ENCODE measurements at regions not wholly inside any gene's neighbourhood (a gene's known extent, or its start where the extent isn't known, plus 50 kb on each side); places are given as distances from the start of the nearest gene placed in this dataset.

DNA sequence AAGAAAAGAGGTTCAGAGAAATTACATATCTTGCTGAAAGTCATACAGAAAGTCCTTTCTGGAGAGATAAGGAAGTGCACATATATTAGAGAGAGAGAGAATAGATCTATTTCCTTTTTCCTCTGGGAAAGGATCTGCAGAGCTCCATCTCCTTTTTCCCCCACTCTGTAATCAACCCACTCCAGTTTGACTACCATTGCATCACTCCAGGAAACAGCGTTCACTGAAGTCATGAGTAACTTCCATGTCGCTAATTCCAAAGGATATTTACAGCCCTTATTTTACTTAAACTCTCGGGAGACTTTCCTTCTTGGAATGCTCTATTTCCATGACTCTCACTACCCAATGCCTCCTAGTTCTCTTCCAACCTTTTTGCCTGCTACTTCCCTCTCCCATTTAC is 72.5 kb upstream of the PARP11 start:
- DNase-seq, result no peak

DNA sequence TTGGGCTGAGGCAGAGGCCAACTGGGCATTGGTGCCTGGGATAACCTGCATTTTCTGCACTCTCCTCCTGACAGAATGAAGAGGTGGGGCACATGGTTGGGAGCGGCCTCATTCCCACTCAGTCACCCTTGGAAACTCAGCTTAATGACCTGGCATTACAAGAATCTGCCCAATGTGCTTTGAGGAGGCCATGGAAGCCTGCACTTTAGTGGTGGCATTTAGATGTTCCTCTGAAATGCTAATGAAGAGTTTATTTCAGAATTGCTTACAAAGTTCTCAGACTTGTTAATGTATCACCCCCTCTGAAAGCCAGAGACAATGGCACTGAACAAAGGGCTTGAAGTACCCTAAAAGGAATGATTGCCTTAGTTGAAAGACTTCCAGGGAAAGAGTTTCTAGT is 71.4 kb upstream of the PARP11 start:
- no peak for DNase-seq

DNA sequence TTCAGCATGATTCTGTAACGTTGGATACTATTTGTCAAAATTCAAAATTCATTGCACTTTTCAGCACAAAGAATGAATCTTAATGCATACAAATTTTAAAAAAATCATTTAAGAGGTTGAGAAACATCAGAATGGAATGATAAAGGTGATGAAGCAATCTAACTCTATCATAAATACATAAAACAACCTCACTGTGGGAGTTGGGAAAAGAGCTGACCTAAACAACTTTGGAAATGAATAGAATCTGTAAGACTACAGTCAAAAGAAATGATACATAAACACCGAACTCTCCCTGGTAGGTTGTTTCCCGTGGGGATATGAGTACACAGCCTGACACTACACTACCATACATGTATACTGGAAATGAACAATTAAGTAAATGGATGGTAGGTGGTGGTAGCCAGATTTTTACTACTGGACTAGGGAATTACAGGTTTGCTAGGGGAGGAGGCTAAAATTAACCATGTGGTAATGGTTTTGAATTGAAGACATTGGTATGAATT is 64.9 kb upstream of the PARP11 start:
- DNase-seq, result no peak

DNA sequence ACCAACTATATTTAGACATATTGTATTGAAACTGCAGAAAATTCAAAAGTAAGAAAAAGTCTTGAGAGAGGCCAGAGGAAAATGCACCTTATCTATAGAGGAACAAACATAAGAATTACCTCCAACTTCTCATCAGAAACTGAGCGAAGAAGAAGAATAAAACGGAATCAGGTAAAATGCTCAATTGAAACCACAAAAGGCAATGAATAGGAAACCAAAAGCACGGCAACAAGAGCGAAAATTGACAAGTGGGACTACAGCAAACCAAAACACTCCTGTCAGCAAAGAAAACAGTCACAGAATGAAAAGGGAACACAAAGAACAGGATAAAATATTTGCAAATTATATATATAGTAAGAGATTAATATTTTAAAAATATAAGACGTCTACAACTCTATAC is 61.9 kb upstream of the PARP11 start:
- no peak for DNase-seq

DNA sequence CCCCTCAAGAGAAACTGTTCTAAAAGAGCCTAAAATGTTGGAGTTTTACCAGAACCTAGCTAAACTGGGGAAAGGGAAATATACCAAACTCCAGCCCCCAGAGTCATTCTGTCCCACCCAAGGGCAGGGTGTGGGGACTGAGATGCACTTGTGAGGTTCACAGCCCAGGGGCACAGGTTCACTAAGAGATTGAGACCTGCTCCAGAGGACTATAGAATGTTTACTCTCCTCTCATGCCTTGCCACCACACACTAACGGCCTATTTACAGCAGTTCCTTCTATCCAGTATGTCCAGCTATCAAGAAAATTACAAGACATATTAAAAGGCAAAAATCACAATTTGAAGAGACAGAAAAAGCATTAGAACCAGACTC is 60.6 kb upstream of the PARP11 start:
- no peak for DNase-seq

DNA sequence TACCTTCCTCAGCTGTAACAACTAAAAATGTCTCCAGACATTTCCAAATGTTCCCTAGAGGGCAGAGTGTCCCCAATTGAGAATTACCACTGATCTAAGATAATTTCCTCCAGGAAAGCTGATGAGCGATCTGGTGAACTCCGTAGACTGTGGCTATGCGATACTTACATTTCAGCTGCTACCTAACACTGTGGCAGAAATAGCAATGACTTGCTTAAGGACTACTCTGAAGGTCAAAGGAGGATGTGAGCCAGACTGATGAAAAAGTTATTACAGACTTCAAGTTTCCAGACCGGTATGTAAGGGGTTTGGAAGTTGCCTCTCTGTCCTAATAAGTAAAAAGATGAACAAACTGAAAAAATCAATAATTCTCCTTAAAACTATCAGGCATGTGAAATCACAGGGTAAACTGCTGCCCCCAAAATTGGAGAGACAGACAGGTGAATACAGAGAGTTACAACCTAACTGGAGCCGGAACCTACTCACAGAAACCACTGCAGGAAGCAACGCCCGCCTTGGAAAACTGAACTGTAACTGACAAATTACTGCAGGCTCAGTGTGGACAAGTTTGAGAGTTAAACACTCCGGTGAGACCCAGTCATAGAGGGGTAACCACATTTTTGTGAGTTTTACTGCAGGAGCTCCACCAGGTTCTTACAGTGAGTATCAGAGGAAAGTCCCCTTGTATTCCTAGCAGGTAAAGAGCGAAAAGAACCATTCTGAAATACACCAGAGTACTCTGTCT is 60.0 kb upstream of the PARP11 start:
- no peak for DNase-seq

DNA sequence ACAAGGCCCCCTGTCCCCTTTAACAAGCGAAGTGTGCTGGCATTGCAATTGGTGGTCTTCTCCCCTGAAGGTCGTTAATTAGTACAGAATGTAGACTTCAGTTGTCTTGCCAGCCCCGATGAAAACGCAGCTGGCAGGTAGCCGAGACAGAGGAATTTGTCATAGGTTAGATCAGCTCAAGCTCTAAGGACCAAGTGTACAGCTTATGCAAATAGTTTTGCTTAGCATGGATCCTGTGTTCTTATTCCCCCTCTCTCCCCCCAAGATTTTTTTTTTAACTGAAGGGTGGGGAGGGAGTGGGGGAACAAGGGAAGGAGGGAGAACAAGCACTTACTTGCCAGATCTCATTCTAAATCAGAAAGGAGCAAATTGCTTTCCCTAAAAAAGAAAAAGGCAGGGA is 58.6 kb upstream of the PARP11 start:
- no peak for DNase-seq

DNA sequence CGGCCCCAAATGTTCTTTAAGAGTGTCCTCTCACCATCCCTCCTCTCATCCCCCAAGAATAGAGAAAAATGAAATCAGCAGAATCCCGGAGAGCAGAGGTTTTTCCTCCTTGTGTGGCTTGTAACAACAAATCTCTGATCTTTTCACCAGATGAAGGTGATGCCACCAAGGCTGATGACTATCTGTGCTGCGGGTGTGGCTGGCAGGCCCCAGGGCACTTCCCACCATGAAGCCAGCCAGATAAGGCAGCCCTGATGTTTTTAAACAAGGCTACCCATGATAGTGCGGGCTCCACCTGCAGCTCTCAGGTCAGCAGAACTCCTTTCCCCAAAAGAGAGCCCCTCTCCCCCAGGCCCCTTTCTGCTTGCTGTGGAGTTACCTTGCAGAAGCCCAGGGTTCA is 58.0 kb upstream of the PARP11 start:
- no peak for DNase-seq

DNA sequence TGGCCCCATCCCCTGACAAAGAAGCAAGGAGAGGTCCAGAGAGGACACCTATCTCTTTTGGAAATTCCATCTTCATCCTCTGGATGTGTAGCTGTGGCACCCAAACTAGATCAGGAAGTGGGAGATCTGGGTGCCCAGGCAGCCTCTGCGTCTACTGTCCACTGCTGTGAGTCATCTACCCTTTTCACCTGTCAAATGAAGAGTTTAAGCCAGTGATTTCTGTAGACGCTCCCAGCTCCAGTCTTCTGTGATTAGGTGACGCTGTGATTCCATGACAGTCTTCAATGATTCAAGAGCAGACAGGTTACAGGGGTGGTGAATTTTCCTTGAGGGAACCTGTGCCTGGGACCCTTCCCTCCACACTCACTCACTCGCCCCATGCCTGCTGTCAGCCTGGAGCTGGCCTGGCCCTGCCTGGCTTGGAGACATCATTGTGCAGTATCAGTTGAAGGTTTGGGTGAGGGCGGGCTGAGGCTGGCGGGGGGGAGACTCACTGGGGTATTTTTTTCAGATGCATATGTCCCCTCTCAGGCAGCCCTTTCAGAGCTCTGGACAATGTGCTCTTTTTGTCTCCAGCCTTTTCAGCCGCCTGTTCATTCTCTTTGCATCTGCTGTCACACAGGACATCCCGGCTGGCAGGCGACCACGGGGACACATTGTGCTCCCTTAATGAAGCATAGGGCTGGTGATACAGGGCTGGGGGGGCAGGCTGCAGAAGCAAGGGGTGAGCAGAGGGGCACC is 56.8 kb upstream of the PARP11 start:
- DNase-seq, result no peak

DNA sequence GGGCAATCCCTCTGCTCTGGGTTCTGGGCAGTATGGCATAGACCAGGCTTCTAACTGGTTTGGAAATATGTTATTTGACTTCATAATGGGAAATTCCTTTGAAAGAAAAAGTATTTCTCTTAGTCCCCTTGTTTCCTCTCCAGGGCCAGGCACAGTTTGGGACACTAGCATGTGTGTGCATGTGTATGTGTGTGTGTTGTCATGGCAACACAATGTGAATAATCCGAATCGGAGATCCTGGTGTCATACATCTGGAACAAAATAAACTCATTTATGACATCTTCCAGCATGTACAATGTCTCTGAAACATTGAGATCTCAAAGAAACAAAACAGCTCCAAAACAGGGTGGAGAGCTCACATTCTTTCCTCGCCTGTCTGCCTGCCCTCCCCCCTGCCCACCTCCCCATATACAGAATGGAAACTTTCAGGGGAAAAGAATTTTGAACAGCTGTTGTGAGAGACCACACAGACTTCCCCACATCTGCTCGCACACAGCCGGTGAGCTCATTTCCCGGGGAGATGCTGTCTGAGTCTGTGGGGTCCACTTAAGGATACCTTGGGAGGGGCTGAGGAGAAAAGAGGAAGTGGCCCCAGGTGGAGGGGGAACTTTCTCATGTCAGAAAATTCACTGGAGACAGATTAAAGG is 55.5 kb upstream of the PARP11 start:
- DNase-seq, result no peak

DNA sequence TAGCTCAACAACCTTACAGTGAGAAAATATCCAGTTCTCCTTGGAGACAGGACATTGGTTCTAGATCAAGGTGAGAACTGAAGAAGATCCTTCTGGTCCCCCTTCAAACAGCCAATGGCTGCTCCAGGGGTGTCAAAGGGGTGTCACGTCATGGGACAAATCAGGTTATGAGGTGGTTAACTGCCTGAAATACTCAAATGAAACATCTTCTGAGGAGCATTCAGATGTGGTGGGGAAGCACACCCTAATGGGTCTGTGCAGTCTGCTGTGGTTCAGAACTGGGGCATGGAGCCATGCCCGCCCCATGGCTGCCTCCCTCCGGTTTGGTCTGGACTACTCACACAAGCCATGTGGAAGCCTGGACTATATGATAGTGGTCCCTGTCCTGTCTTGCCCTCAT is 52.4 kb upstream of the PARP11 start:
- no peak for DNase-seq

DNA sequence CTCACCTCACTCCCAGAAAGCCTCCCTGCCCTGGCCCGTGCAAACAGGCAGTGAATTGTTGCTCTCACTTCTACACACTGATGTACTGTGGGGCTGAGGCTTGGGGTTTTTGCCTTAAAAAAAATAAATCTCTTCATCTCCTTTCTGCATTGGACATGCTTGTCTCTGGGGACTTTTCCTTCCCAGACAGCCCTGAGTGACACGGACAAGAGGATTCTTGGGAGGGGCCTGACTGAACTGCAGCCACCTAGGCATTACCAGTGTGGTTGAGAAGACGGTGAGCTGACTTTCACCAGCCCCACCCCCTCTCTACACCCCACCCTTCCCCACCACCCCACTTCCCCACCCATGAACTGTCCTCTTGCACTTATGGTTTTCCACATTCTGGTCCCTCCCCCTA is 51.6 kb upstream of the PARP11 start:
- no peak for DNase-seq

DNA sequence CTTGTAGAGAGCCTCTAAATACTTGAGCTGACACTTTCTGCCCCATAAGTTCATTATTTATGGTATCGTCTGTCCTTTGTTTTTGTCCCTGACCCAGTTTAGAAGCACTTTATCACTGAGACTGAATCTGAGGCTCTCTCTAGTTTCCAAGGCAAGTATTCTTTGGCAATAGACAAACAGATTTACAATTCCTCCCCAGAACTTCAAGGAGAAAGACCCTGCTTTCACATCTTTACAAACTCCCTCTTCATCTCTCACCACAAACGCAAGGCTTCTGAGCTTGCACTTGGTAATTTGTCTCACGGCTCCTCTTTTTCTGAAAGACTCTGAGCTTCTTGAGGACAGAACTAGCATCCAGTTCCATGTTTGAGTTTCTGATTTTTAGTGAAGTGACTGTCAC is 49.8 kb upstream of the PARP11 start:
- no peak for DNase-seq
